GM23248 (cell line): ENCODE measurements at regions not wholly inside any gene's neighbourhood (a gene's known extent, or its start where the extent isn't known, plus 50 kb on each side); places are given as distances from the start of the nearest gene placed in this dataset.

Source experiments
- DNase-seq: peaks from one replicate; pipeline ENCODE4 v3.0.0-alpha.2; 2015
- H2AFZ ChIP-seq: fragments of 200-600 bp; sonication (generic); 2 replicates; pipeline ENCODE4 v1.6.1; 2016; ENCODE audit warnings: antibody characterized with exemption
- H3F3A ChIP-seq: fragments of 200-600 bp; sonication (generic); 2 replicates; pipeline ENCODE4 v1.6.1; 2016; ENCODE audit warnings: mild to moderate bottlenecking, antibody characterized with exemption, mixed run types; ENCODE audit not compliant: insufficient read depth
- H3K27ac ChIP-seq: fragments of 200-600 bp; sonication (generic); 2 replicates; pipeline ENCODE4 v1.5.1; 2016; ENCODE audit warnings: mild to moderate bottlenecking
- H3K27me3 ChIP-seq: fragments of 200-600 bp; sonication (generic); replicated peaks from 2 replicates; pipeline ENCODE4 v1.6.1; 2016; ENCODE audit warnings: mild to moderate bottlenecking; ENCODE audit not compliant: insufficient read depth
- H3K36me3 ChIP-seq: fragments of 200-600 bp; sonication (generic); 2 replicates; pipeline ENCODE4 v1.6.1; 2016; ENCODE audit warnings: low read depth, mild to moderate bottlenecking
- H3K4me1 ChIP-seq: fragments of 200-600 bp; sonication (generic); 2 replicates; pipeline ENCODE4 v1.6.1; 2016; ENCODE audit warnings: mild to moderate bottlenecking; ENCODE audit not compliant: insufficient read depth
- H3K4me2 ChIP-seq: fragments of 200-600 bp; sonication (generic); one replicate; pipeline ENCODE4 v1.6.1; 2016; ENCODE audit warnings: mild to moderate bottlenecking; ENCODE audit not compliant: unreplicated experiment
- H3K4me3 ChIP-seq: fragments of 200-600 bp; sonication (generic); 2 replicates; pipeline ENCODE4 v1.5.1; 2016; ENCODE audit warnings: mild to moderate bottlenecking
- H3K79me2 ChIP-seq: fragments of 200-600 bp; sonication (generic); 2 replicates; pipeline ENCODE4 v1.6.1; 2016; ENCODE audit warnings: mild to moderate bottlenecking; ENCODE audit not compliant: insufficient read depth
- H3K9ac ChIP-seq: fragments of 200-600 bp; sonication (generic); 2 replicates; pipeline ENCODE4 v1.6.1; 2016; ENCODE audit warnings: mild to moderate bottlenecking
- H3K9me2 ChIP-seq: fragments of 200-600 bp; sonication (generic); 2 replicates; pipeline ENCODE4 v1.6.1; 2016; ENCODE audit warnings: mixed run types, mild to moderate bottlenecking, moderate library complexity; ENCODE audit not compliant: insufficient read depth
- H3K9me3 ChIP-seq: fragments of 200-600 bp; sonication (generic); one replicate; pipeline ENCODE4 v1.6.1; 2017; ENCODE audit warnings: low read depth
- H4K20me1 ChIP-seq: fragments of 200-600 bp; sonication (generic); 2 replicates; pipeline ENCODE4 v1.6.0; 2016; ENCODE audit not compliant: insufficient read depth
- EZH2 ChIP-seq: fragments of 200-600 bp; sonication (generic); IDR thresholded peaks from 2 replicates; pipeline ENCODE4 v1.6.1; 2018; ENCODE audit warnings: antibody characterized with exemption, mild to moderate bottlenecking; ENCODE audit not compliant: insufficient read depth, poor library complexity, severe bottlenecking
- EZH2phosphoT487 ChIP-seq: fragments of 200-600 bp; sonication (generic); IDR thresholded peaks from 2 replicates; pipeline ENCODE4 v1.6.1; 2018; ENCODE audit warnings: antibody characterized with exemption, moderate library complexity, mild to moderate bottlenecking, low read depth; ENCODE audit not compliant: insufficient read depth
- WGBS, 2 experiments: methylation state at CpG; one replicate each; pipeline ENCODE4 v1.1.6; 2015 to 2017; ENCODE audit warnings: low lambda C conversion rate in 2 of 2, low coverage in 1 of 2; ENCODE audit errors: missing lambda C conversion rate in 2 of 2; 5-methylcytosine and 5-hydroxymethylcytosine counted together
- in situ Hi-C: fragments of 300-500 bp; cut with MboI; formaldehyde crosslinking; loops from 2 replicates; pipeline ENCODE4 v1.15.0; 2020

GRCh38 chr6:6704103-6705060 is 115.9 kb downstream of the LY86 start:
- Histone ChIP-seq H3K4me2 (no peak overlapping the region), H3K9ac (no peak overlapping the region), H3K27ac (no peak overlapping the region), H3K4me3 (no peak overlapping the region), H4K20me1 (no peaks in the 10 kb centered on the region), H3K4me1 (peaks cover 13% of the 10 kb centered on the region), H2AFZ (no peak overlapping the region), H3K9me3 (no peaks in the 10 kb centered on the region), H3K9me2 (no peaks in the 10 kb centered on the region), H3F3A (peaks cover 5% of the 10 kb centered on the region), H3K27me3 (no peaks in the 10 kb centered on the region), H3K36me3 (no peaks in the 10 kb centered on the region), H3K79me2 (no peaks in the 10 kb centered on the region)
- in situ Hi-C loops = no loop called here
- WGBS, 2 experiments = 80 to 81% methylated on average over 13 of the region's 13 CpGs
- no peak for DNase-seq
- TF ChIP-seq EZH2phosphoT487 (no peak), EZH2 (no peak)

GRCh38 chr6:6705061-6705425 is 116.5 kb downstream of the LY86 start:
- Histone ChIP-seq H4K20me1 (no peaks in the 10 kb centered on the region), H3K27ac (no peak overlapping the region), H3K9ac (no peak overlapping the region), H3K4me3 (no peak overlapping the region), H3K9me3 (no peaks in the 10 kb centered on the region), H3K79me2 (no peaks in the 10 kb centered on the region), H3K4me1 (0 out of 2 replicates have a peak, but pooled peaks cover 7% of the 10 kb centered on the region), H3K27me3 (no peaks in the 10 kb centered on the region), H3K36me3 (no peaks in the 10 kb centered on the region), H2AFZ (no peak overlapping the region), H3K9me2 (no peaks in the 10 kb centered on the region), H3F3A (no peaks in the 10 kb centered on the region; the same call in 1 of the 2 replicates), H3K4me2 (no peak overlapping the region)
- DNase-seq = no peak
- 88 to 95% methylated on average over 3 of the region's 3 CpGs for WGBS, 2 experiments
- no peak for TF ChIP-seq EZH2phosphoT487
- TF ChIP-seq EZH2 = no peak
- in situ Hi-C loops = no loop called here

- Histone ChIP-seq H3K36me3 (no peaks in the 10 kb centered on the region), H4K20me1 (no peaks in the 10 kb centered on the region), H2AFZ (no peak overlapping the region), H3K9me2 (no peaks in the 10 kb centered on the region), H3K4me2 (no peak overlapping the region), H3K4me1 (no peaks in the 10 kb centered on the region), H3K79me2 (no peaks in the 10 kb centered on the region), H3K9me3 (no peaks in the 10 kb centered on the region), H3F3A (no peaks in the 10 kb centered on the region; the same call in 1 of the 2 replicates), H3K4me3 (no peak overlapping the region), H3K9ac (no peak overlapping the region), H3K27me3 (no peaks in the 10 kb centered on the region), H3K27ac (no peak overlapping the region)
- 88% methylated on average over 13 of the region's 13 CpGs for WGBS, 2 experiments
- DNase-seq = no peak
- in situ Hi-C loops = no loop called here
- TF ChIP-seq EZH2phosphoT487 = no peak
- no peak for TF ChIP-seq EZH2
Observed at GRCh38 chr6:6705915-6706675, 117.6 kb downstream of the LY86 start.

GRCh38 chr6:6707143-6707542 is 118.6 kb downstream of the LY86 start:
- Histone ChIP-seq H3F3A (no peaks in the 10 kb centered on the region), H3K36me3 (no peaks in the 10 kb centered on the region), H3K9me3 (no peaks in the 10 kb centered on the region), H2AFZ (no peak overlapping the region), H3K9ac (no peak overlapping the region), H4K20me1 (no peaks in the 10 kb centered on the region), H3K79me2 (no peaks in the 10 kb centered on the region), H3K4me2 (no peak overlapping the region), H3K4me3 (no peak overlapping the region), H3K4me1 (0 out of 2 replicates have a peak, but pooled peaks cover 3% of the 10 kb centered on the region), H3K27me3 (no peaks in the 10 kb centered on the region), H3K27ac (no peak overlapping the region), H3K9me2 (no peaks in the 10 kb centered on the region)
- DNase-seq = no peak
- in situ Hi-C loops = no loop called here
- WGBS, 2 experiments = 90 to 91% methylated on average over 6 of the region's 6 CpGs
- TF ChIP-seq EZH2 = no peak
- TF ChIP-seq EZH2phosphoT487 = no peak
